Limb (tissue), 2 donors: ENCODE measurements at regions not wholly inside any gene's neighbourhood (a gene's known extent, or its start where the extent isn't known, plus 50 kb on each side); places are given as distances from the start of the nearest gene placed in this dataset.
"Not testable (repeated sequence)": the region's sequence is repeated elsewhere in the genome, so short reads cannot be mapped to it uniquely, and the experiment has no call there.

Source experiments
- DNase-seq, 2 donors: peaks; one replicate each; pipeline ENCODE4 v3.0.0-alpha.2; 2016; ENCODE audit errors: extremely low spot score in 2 of 2

- no peak for DNase-seq
Observed at GRCh38 chr4:127344071-127344470, 288.7 kb upstream of the INTU start.

DNA sequence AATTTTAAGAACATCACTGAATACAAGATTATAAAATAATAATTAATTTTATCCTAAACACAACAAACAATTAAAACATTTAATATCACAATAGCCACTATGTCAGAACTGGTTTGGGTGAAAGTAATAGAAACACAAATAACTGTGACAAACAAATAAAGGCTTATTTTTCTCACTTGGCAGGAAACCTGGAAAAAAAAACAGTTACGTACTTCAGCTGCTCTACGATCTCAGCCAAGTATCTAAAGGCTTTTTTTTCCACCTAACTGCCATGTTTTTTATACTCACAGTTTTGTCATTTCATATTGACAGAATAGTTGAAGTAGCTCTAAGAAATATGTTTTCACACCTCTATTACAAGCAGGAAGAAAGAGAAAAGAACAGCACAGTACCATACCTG lies 284.8 kb upstream of the INTU start:
- DNase-seq, result peak in 1 of 2 donors; percentile 40

- DNase-seq, result no peak
Observed at GRCh38 chr4:127352220-127353113, 280.3 kb upstream of the INTU start.

DNA sequence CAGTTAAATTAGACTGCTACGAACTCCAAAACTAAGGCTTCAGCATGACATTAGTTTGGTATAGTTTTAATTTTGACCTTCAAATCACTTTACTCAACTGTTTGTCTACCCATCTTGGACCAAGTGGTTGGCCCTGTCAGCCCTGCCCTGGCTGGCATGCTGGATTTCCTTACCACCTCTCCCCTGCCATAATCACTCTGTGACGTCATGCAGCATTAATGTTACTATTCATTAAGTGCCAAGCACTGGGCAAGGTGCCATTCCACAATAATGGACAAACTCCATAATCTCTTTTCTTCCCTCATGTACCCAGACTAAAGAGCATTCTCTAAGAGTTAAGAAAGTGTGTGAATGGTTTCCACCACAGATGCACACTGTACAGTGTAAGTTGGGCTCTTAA lies 277.0 kb upstream of the INTU start:
- DNase-seq, result no peak

- no peak for DNase-seq
Observed at GRCh38 chr4:127357765-127358164, 275.0 kb upstream of the INTU start.

DNA sequence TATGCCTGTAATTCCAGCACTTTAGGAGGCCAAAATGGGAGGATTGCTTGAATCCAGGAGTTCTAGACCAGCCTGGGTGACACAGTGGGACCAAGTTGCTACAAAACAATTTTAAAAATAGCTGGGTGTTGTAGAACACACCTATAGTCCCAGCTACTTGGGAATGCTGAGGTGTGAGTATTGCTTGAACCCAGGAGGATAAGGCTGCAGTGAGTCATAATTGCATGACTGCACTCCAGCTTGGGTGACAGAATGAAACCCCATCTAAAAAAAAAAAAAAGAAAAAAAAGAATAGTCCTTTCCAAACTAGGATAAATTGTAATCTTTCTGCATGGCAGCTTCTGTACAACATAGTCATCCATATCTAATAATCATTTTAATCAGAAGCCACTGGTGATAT lies 270.1 kb upstream of the INTU start:
- no peak for DNase-seq

- no peak for DNase-seq
Observed at GRCh38 chr4:127364397-127364796, 268.4 kb upstream of the INTU start.

DNA sequence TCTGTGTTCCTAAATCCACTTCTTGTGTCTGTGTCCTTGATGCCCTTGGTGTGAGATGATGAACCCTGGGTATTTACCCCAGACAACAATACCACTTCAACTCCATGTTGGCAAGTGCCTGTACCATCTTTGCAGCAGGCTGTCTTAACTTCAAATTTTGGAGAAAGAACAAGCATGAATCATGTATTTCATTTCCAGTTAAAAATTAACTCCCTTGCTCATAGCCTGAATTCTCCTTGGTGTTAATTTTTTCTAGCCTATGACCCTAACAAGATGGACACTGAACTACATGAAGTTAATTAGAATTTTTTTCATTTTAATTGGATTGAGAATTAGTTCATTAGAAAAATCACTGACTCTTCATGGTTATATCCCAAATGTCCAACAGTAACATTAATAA lies 267.8 kb upstream of the INTU start:
- DNase-seq, result no peak

DNA sequence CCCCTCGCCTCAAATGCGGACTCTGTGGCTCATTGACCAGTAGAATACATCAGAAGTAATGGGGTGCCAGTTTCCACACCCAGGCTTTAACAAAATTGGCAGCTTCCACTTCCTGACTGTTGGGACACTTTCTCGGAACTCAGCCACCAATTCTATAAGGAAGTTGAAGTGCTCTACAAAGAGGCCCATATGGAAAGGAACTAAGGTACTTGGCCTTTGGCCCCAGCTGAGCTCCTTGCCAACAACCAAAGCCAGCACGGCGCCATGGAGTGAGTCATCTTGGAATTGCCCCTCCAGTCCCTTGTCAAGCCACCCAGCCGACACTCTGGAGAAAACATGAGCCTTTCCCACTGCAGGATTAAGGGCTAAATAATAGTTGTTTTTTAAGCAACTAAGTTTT lies 262.2 kb upstream of the INTU start:
- no peak for DNase-seq

DNA sequence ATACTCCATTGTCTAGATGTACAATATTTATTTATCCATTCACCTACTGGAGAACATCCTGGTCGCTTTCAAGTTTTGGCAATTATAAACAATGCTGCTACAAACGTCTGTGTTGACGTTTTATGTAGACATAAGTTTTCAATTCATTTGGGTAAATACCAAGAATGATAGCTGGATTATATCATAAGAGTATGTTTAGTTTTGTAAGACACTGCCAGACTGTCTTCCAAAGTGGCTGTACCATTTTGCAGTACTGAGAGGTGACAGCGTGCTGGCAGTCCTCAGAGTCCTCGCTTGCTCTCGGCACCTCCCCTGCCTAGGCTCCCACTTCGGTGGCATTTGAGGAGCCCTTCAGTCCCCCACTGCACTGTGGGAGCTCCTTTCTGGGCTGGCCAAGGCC lies 253.3 kb upstream of the INTU start:
- DNase-seq, result no peak

DNA sequence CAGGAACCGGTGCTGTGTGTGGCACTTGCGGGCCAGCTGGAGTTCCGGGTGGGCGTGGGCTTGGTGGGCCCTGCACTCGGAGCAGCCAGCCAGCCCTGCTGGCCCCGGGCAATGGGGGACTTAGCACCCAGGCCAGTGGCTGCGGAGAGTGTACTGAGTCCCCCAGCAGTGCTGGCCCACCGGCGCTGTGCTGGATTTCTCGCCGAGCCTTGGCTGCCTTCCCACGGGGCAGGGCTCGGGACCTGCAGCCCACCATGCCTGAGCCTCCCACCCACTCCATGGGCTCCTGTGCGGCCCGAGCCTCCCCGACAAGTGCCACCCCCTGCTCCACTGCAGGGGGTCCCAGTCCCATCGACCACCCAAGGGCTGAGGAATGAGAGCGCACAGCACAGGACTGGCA lies 252.8 kb upstream of the INTU start:
- not testable (repeated sequence) for DNase-seq

- DNase-seq, result no peak
Observed at GRCh38 chr4:127383666-127384065, 249.1 kb upstream of the INTU start.

DNA sequence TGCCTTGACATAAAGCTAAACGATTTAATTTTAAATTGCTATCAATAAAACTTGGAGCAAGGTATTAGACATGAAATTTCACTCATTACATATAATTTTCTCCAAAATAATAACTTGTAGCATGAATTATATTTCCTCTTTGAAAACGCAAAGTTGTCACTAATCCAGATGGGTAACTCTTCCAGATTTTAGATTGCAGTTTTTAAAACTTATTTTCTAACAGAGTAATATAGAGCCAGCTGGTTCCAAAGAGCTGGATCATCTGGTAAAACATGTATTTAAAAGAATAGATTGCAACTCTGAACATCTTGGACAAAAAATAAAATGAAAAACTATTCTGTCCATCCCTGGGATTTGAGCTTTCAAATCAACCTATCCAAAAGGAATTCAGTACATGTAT lies 238.2 kb upstream of the INTU start:
- no peak for DNase-seq

- DNase-seq, result no peak
Observed at GRCh38 chr4:127400276-127400675, 232.5 kb upstream of the INTU start.

GRCh38 chr4:127400731-127401346 lies 231.9 kb upstream of the INTU start:
- DNase-seq, result peak; percentile 73 to 84

DNA sequence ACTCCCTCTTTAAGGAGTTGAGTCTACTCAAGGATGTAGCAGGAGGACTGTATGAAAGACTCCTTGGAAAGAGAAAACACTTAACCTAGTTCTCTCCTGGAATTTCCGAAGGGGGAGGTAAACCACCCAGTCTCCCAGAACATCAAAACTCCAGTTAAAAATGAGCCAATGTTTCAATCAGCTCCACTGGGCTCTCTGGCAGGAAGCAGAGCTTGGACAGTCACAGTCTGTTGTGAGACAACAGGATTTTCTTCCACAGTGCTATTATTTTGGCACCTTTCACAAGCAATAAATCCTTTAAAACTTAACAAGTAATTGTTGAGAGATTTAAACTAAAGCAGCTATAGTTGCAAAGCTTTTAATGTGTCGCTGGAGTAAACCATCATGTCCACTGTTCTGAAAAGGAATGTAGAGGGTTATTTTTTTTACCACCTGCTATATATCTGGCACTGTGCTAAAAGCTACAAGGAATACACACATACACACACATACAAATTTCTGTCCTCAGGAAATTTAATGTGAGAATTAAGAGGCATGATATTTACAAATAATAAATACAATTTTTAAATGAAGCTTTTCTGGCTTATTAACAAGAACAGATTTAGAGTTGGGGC lies 229.2 kb upstream of the INTU start:
- DNase-seq, result no peak

DNA sequence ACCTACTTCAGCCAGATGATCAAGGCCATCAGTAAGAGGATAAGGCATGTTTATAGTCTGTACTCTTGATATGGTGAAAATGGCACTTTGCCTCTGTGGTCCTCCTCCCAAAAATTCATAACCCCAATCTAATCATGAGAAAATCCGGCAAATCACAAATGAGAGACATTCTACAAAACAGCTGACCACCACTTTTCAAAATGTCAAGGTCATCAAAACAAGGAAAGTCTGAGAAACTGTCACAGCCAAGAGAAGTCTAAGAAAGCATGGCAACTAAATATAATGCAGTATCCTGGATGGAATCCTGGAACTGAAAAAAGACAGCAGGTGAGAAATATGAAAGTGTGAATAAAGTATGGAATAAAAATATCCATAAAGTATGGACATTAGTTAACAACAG lies 226.6 kb upstream of the INTU start:
- no peak for DNase-seq

DNA sequence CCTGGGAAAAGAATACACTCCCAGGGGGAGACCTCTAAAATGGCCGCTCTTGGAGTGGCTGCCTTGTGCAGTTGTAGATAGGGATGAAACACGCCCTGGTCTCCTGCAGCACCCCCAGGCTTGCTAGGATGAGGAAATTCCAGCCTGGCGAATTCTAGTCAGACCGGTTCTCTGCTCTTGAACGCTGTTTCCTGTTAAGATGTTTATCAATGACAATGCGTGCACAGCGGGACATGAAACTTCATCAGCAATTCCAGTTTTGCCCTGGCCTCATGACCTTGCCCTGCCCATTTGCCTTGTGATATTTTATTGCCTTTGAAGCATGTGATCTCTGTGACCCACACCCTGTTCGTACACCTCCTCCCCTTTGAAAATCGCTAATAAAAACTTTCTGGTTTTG lies 225.2 kb upstream of the INTU start:
- DNase-seq, result not testable (repeated sequence)

- no peak for DNase-seq
Observed at GRCh38 chr4:127410201-127410600, 222.6 kb upstream of the INTU start.

GRCh38 chr4:127410644-127411043 lies 222.1 kb upstream of the INTU start:
- DNase-seq, result no peak

GRCh38 chr4:127414951-127415606 lies 217.7 kb upstream of the INTU start:
- DNase-seq, result no peak

DNA sequence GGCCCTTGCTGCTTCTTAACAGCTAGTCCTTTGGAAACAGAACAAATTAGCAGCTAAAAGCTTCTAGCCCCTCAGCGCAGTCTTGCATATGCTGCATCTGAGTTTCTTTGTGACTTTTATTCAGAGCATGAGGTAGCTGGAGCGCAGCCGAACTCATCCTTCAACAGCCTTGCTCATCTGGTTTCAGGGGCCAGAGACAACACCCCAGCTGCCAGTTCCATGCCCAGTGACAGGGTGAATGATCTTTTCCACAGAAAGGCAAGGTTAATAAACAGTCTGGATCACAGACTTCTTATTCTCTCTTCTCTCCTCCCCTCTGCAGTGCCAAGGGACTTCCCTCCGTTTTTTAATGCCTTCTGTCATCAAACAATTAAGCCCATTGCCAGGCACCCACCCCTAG lies 216.6 kb upstream of the INTU start:
- no peak for DNase-seq
